Gastrocnemius medialis (tissue), 4 donors: ENCODE measurements at regions not wholly inside any gene's neighbourhood (a gene's known extent, or its start where the extent isn't known, plus 50 kb on each side); places are given as distances from the start of the nearest gene placed in this dataset.

ENCODE experiments used
- POLR2A ChIP-seq, 2 donors: fragments of 450-650 bp; IDR thresholded peaks; one replicate each; pipeline ENCODE4 v1.6.1; 2017; ENCODE audit warnings: antibody characterized with exemption in 2 of 2, mild to moderate bottlenecking in 2 of 2, moderate library complexity in 2 of 2
- TF ChIP-seq, protein P1 (sequence below), 5 experiments: fragments of 450-650 bp in 3 of 5; fragments of 200-600 bp in 2 of 5; sonication (generic) in 2 of 5; IDR thresholded peaks in 4 of 5; conservative IDR thresholded peaks in 1 of 5; 1 replicate in 4 of 5; 2 replicates in 1 of 5; pipeline ENCODE4 v1.5.1; 2016 to 2019; ENCODE audit warnings: antibody characterized with exemption in 5 of 5, mild to moderate bottlenecking in 3 of 5, moderate library complexity in 3 of 5

- TF ChIP-seq, protein P1, sequence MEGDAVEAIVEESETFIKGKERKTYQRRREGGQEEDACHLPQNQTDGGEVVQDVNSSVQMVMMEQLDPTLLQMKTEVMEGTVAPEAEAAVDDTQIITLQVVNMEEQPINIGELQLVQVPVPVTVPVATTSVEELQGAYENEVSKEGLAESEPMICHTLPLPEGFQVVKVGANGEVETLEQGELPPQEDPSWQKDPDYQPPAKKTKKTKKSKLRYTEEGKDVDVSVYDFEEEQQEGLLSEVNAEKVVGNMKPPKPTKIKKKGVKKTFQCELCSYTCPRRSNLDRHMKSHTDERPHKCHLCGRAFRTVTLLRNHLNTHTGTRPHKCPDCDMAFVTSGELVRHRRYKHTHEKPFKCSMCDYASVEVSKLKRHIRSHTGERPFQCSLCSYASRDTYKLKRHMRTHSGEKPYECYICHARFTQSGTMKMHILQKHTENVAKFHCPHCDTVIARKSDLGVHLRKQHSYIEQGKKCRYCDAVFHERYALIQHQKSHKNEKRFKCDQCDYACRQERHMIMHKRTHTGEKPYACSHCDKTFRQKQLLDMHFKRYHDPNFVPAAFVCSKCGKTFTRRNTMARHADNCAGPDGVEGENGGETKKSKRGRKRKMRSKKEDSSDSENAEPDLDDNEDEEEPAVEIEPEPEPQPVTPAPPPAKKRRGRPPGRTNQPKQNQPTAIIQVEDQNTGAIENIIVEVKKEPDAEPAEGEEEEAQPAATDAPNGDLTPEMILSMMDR (IDR thresholded peaks at IDR 0.05 in 4 of 5, conservative IDR thresholded peaks at IDR 0.05 in 1 of 5) = no peak
- TF ChIP-seq POLR2A (IDR thresholded peaks at IDR 0.05) = no peak
Measured at GRCh38 chr3:81320862-81321261, 440.6 kb downstream of the GBE1 start.
